ENCODE measurements at regions not wholly inside any gene's neighbourhood (a gene's known extent, or its start where the extent isn't known, plus 50 kb on each side); places are given as distances from the start of the nearest gene placed in this dataset.
A peak's percentile ranks its signal among the peaks of the same experiment; 100 is the strongest.

GRCh38 chr5:50947906-50948683 lies 281.7 kb downstream of the PARP8 start:
- no peak for DNase-seq (ENCODE audit: low spot score in 2 of 2)
- Mint-ChIP-seq H3K9me3 (no peaks in the 10 kb centered on the region), H3K27ac (no peak overlapping the region)

DNA sequence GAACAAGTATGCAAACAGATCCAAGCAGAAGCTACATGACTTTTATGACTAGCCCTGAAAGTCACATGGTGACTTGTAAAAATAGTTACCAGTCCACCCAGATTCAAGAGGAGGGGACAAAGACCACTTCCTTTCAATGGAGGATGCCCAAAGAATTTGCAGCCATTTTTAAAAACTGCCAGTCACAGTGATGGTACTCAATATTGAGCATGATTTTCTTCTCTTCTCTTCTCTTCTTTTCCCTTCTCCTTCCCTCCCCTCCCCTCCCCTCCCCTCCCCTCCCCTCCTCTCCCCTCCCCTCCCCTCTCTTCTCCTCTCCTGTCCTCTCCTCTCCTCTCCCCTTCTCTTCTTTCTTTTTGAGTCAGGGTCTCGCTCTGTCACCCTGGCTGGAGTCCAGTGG lies 286.9 kb downstream of the PARP8 start:
- Mint-ChIP-seq H3K4me3 (no peak overlapping the region), H3K27ac (no peak overlapping the region), H3K4me1 (no peaks in the 10 kb centered on the region), H3K36me3 (no peaks in the 10 kb centered on the region), H3K9me3 (no peaks in the 10 kb centered on the region), H3K27me3 (peaks cover 8% of the 10 kb centered on the region)
- no peak for ATAC-seq (ENCODE audit: low read depth)
- no peak for DNase-seq (ENCODE audit: low spot score in 2 of 2)

More at GRCh38 chr5:50947906-50948683, 281.7 kb downstream of the PARP8 start:
- Mint-ChIP-seq H3K4me3 (no peak overlapping the region), H3K36me3 (peaks cover 1% of the 10 kb centered on the region), H3K27me3 (no peaks in the 10 kb centered on the region), H3K4me1 (no peaks in the 10 kb centered on the region)
- ATAC-seq (ENCODE audit: low read depth) = no peak

DNA sequence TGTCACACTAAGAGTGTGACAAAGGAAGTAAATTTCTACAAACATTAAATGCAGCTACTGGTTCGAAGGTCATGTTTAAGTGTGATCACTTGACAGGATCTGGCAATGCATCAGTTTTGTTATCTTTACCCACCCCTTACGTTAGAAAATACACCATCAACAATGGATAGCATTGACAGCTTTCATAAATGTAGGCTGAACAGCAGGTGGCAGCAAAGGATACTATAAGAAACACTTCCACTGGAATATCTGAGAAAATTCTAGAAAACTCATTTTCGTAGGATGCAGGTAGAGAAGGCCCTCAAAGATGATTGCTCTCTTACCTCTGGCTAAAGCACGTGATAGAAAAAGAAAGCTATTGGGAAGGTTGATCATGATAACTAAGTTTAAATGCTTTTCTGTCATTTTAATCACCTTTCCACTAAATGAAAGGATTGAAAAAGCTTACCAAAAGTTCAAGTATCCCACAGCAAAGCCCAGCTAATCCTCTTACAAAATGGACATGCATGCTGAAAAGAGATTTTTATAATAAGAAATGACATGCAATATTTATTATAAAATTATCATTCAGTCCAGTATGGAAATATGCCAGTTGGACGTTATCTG lies 292.5 kb downstream of the PARP8 start:
- DNase-seq (ENCODE audit: low spot score in 2 of 2) (no peak), ATAC-seq (ENCODE audit: low read depth) (no peak)
- no peak overlapping the region for H3K27ac Mint-ChIP-seq
- H3K9me3 Mint-ChIP-seq = no peaks in the 10 kb centered on the region
- no peak overlapping the region for H3K4me3 Mint-ChIP-seq
- peaks cover 10% of the 10 kb centered on the region for H3K4me1 Mint-ChIP-seq
- no peaks in the 10 kb centered on the region for H3K36me3 Mint-ChIP-seq
- H3K27me3 Mint-ChIP-seq = peaks cover 10% of the 10 kb centered on the region

DNA sequence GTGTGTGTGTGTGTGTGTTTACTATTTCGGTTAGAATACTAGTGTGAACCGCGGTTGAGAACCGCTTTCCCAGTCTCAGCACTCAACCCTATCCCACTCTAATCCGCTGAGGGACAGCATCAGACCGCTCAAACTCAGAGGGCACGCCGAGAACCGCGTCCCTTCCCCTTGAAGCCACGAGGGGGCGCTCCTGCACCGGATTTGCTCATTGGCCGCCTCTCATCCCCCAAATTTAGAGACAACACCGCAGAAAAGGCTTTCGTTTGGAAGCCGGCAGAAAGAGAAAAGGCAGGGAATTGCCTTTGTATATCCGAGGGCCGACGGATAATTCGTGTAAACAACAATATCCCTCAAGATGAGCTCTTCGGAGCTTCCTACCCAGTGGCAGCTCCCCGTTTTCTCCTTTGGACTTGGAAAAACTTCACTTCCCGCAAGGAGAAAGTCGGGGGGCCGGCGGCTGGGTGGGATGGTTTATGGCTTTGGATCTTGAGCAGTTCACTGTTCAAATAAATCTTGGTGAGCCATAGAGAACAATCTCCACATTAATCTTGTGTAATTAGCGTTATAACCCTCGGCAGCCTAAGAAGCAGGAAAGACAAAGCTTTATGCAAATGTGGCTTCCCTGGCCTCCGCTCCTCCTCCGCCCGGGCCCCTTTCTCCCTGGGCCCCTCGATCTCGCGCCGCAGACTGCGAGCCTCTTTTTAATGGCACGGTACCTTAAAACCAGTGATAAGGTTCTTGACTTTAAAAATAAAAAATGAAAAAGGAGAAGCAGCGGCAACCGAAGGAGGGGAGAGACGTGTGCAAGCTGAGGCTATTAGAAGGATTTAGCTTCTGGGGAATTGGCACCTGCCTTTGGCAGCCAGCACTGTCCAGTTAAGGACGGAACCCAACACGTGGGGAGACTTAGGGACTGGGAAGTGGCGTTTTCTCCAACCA lies 296.8 kb downstream of the PARP8 start:
- peaks cover 4% of the 10 kb centered on the region for H3K9me3 Mint-ChIP-seq
- DNase-seq (ENCODE audit: low spot score in 2 of 2) (peak; percentile 52 to 56), ATAC-seq (ENCODE audit: low read depth) (peak; percentile 71)
- H3K27me3 Mint-ChIP-seq = peaks cover 30% of the 10 kb centered on the region
- H3K36me3 Mint-ChIP-seq = peaks cover 5% of the 10 kb centered on the region
- H3K27ac Mint-ChIP-seq = no peak overlapping the region
- peaks cover 33% of the 10 kb centered on the region for H3K4me1 Mint-ChIP-seq
- peak overlapping the region; percentile 83 for H3K4me3 Mint-ChIP-seq

- Mint-ChIP-seq H3K4me3 (peak overlapping the region; percentile 62), H3K36me3 (peaks cover 7% of the 10 kb centered on the region), H3K27ac (no peak overlapping the region), H3K4me1 (peaks cover 34% of the 10 kb centered on the region), H3K27me3 (peaks cover 33% of the 10 kb centered on the region), H3K9me3 (peaks cover 7% of the 10 kb centered on the region)
- DNase-seq (ENCODE audit: low spot score in 2 of 2) (no peak), ATAC-seq (ENCODE audit: low read depth) (no peak)
These were observed 297.7 kb downstream of the PARP8 start for GRCh38 chr5:50963971-50964745.

DNA sequence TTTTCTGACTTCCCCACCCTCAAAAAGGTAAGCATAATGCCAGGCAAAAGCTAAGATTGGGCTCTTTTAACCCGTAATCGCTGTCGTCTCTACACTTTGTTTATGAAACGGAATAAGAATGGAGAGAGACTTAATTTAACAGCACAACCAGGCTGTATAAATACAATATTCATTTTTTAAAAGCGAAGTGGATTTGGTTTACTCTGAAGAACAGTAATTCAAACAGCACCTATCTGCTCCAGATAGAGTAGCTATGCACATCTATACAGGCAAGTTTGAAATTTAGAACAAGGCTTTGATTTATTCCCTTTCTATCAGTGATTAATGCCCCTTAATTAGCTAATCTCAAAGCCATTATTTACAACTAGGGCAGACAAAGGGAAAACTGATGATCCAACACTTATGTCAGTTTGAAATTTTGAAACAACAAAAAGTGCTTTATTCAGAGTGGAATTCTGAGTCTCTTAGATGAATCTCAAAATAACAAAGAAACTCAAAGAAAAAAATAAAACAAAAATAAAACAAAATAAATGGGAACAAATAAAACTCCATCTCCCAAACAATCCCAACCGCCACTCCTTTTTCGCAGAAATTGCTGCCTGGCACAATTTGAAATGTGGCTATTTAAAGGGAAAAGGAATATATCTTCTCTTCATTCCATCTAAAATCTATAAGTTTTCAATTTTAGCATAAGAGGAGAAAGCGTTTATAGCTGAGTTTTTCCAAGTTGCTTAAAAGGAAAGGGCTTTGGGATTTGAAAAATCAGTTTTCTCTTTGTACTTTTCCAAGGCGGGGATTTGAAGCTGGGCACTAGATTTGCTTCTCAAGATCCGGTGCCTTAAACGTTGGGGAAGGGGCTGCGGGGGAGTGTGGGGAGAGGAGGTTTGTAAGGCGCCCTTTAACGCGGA lies 298.6 kb downstream of the PARP8 start:
- ATAC-seq (ENCODE audit: low read depth) (no peak), DNase-seq (ENCODE audit: low spot score in 2 of 2) (no peak)
- Mint-ChIP-seq H3K27me3 (peaks cover 33% of the 10 kb centered on the region), H3K36me3 (peaks cover 7% of the 10 kb centered on the region), H3K27ac (no peak overlapping the region), H3K4me1 (peaks cover 34% of the 10 kb centered on the region), H3K9me3 (peaks cover 7% of the 10 kb centered on the region), H3K4me3 (no peak overlapping the region)

GRCh38 chr5:50965654-50966375 lies 299.4 kb downstream of the PARP8 start:
- H3K9me3 Mint-ChIP-seq = peaks cover 7% of the 10 kb centered on the region
- H3K4me1 Mint-ChIP-seq = peaks cover 34% of the 10 kb centered on the region
- ATAC-seq (ENCODE audit: low read depth) = no peak
- H3K27me3 Mint-ChIP-seq = peaks cover 38% of the 10 kb centered on the region
- peak overlapping the region; percentile 35 for H3K27ac Mint-ChIP-seq
- peaks cover 7% of the 10 kb centered on the region for H3K36me3 Mint-ChIP-seq
- DNase-seq (ENCODE audit: low spot score in 2 of 2) = no peak
- H3K4me3 Mint-ChIP-seq = peak overlapping the region; percentile 18

DNA sequence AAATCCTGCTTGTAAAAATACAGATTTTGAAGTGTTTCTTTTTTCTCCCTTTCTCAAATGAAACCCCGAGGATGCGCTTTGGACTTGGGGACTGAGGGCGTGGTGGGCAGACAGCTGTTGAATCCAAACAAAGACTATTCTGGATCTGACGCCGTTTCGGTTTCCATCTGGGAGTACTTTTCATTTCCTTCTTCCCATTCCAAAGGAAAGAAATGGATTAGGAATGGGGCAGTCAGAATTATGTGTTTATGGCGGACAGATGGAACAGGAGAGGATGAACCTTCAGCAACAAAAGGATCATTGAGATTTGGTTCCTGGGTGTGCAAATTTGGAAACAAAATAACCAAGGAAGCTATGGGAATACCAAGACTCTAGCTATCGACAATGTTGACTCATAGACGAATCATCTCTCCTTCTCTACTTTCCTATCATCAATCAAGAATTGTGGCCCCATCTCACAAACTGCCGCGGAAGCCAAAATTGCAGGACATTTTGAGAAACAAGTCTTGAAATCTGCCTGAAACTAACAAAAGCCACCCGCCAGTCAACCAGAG lies 300.6 kb downstream of the PARP8 start:
- DNase-seq (ENCODE audit: low spot score in 2 of 2) (no peak), ATAC-seq (ENCODE audit: low read depth) (no peak)
- H3K4me3 Mint-ChIP-seq = peak overlapping the region; percentile 85
- H3K9me3 Mint-ChIP-seq = peaks cover 7% of the 10 kb centered on the region
- peaks cover 40% of the 10 kb centered on the region for H3K27me3 Mint-ChIP-seq
- H3K36me3 Mint-ChIP-seq = peaks cover 7% of the 10 kb centered on the region
- peaks cover 34% of the 10 kb centered on the region for H3K4me1 Mint-ChIP-seq
- H3K27ac Mint-ChIP-seq = no peak overlapping the region

DNA sequence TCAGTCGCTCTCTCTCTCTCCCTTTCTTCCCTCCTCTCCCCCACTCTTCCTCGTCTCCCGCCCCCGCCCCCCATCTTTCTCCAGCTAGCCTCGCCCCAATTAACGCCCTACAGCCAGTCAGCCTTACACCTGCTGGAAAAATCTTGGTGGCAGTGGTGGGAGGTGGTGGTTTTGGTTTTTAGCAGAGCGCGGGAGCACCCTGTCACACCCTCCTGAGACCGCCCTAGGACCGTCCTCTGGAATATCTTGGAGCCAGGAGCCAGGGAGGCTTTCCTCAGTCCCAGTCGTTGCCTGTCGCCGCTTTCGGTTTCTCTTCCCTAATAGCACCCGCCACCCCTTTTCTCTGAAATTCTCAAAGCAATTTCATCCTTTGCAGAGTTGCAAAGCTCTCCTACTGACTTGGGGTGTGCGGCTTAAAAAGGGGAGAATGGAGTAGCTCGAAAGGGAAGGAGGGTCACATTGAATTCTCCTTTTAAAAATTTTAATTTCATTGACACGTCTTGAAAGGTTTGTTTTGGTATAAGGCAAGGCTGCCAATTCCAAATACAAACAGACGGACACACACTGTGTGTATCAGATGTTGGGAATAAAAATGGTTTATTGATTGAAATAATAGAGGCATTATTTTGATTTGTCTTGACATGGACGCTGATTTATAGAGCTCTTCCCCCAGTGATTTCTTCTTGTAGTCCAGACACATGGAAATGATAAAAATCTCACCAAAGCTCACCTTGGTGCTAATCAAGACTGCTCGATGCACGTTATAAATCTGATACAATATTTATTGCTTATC lies 301.3 kb downstream of the PARP8 start:
- peak overlapping the region; percentile 35 for H3K27ac Mint-ChIP-seq

DNA sequence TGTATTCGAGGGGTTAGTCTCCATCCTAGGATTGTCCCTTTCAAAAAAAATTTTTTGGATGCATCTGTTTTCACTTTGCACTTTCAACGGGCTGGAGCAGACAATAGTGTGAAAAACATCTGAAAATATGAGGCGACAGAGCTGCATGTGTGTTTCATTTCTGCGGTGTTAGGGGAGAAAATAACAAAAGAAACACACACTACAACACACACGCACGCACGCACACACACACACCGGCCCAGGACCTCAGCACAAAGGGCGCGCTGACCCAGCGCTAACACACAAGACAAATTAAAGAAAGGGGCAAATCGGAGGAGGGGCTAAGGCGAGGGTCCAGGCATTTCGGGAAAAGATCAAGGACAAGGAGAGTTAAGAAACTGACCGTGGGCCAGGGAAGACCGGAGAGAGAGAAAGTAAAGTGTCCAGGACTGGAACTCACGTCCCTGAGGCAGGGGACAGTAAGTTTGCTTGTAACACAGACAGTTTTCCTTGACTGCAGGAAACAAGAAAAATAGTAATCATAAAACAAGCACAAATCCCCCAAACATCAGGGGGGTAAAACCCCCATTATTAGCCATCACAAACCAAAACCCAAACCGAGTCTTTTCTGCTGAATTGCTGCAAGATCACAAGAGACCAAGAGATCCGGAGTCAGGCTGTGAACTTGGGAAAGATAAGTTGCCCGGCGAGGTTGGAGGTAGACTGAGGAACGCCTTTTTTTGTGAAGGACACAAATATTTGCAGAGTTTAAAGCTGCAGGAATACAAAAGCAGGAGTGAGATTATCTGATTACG lies 302.1 kb downstream of the PARP8 start:
- H3K27me3 Mint-ChIP-seq = peaks cover 37% of the 10 kb centered on the region

More for the DNA sequence above, 301.3 kb downstream of the PARP8 start:
- no peak for DNase-seq (ENCODE audit: low spot score in 2 of 2)
- H3K9me3 Mint-ChIP-seq = peaks cover 7% of the 10 kb centered on the region
- H3K4me3 Mint-ChIP-seq = peak overlapping the region; percentile 85
- H3K4me1 Mint-ChIP-seq = peaks cover 33% of the 10 kb centered on the region
- peaks cover 40% of the 10 kb centered on the region for H3K27me3 Mint-ChIP-seq
- peaks cover 7% of the 10 kb centered on the region for H3K36me3 Mint-ChIP-seq
- peak; percentile 33 for ATAC-seq (ENCODE audit: low read depth)

More for the DNA sequence above, 302.1 kb downstream of the PARP8 start:
- Mint-ChIP-seq H3K36me3 (peaks cover 7% of the 10 kb centered on the region), H3K4me1 (peaks cover 28% of the 10 kb centered on the region), H3K27ac (no peak overlapping the region), H3K4me3 (peak overlapping the region; percentile 85), H3K9me3 (peaks cover 7% of the 10 kb centered on the region)
- DNase-seq (ENCODE audit: low spot score in 2 of 2) = no peak
- ATAC-seq (ENCODE audit: low read depth) = no peak
